ENCODE measurements at regions not wholly inside any gene's neighbourhood (a gene's known extent, or its start where the extent isn't known, plus 50 kb on each side); places are given as distances from the start of the nearest gene placed in this dataset.

GRCh38 chr12:82097438-82097837 is 260.7 kb downstream of the CCDC59 start:
- Histone ChIP-seq H3K27me3 (no peaks in the 10 kb centered on the region), H3K36me3 (no peaks in the 10 kb centered on the region), H3K4me3 (no peak overlapping the region), H3K9me3 (peaks cover 3% of the 10 kb centered on the region; the same call in 1 of the 2 replicates)
- DNase-seq: no peak

GRCh38 chr12:82090165-82090564 is 268.0 kb downstream of the CCDC59 start:
- no peak overlapping the region for H3K4me3 ChIP-seq
- H3K9me3 ChIP-seq: no peaks in the 10 kb centered on the region
- no peaks in the 10 kb centered on the region for H3K27me3 ChIP-seq
- H3K36me3 ChIP-seq: no peaks in the 10 kb centered on the region
- no peak for DNase-seq

GRCh38 chr12:82089369-82090121 is 268.6 kb downstream of the CCDC59 start:
- no peak for DNase-seq
- no peaks in the 10 kb centered on the region for H3K9me3 ChIP-seq
- H3K36me3 ChIP-seq: no peaks in the 10 kb centered on the region
- H3K27me3 ChIP-seq: no peaks in the 10 kb centered on the region
- H3K4me3 ChIP-seq: no peak overlapping the region

GRCh38 chr12:82082501-82082900 is 275.7 kb downstream of the CCDC59 start:
- H3K4me3 ChIP-seq: no peak overlapping the region
- no peak for DNase-seq
- H3K36me3 ChIP-seq: no peaks in the 10 kb centered on the region
- no peaks in the 10 kb centered on the region for H3K27me3 ChIP-seq
- no peaks in the 10 kb centered on the region for H3K9me3 ChIP-seq

DNA sequence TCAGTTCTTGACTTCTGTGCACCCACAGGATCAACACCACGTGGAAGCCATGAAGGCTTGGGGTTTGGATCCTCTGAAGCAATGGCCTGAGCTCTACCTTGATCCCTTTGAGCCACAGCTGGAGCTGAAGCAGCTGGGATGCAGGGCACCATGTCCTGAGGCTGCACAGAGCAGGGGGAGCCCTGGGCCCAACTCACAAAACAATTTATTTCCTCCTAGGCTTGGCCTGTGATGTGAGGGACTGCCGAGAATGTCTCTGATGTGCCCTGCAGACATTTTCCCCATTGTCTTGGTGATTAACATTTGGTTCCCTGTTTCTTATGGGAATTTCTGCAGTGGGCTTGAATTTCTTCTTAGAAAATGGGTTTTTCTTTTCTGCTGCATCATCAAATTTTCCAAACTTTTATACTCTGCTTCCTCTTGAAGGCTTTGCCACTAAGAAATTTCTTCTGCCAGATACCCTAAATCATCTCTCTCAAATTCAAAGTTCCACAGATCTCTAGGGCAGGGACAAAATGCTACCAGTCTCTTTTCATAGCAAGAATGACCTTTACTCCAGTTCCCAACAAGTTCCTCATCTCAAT is 288.2 kb downstream of the CCDC59 start:
- no peak overlapping the region for H3K4me3 ChIP-seq
- H3K27me3 ChIP-seq: no peaks in the 10 kb centered on the region
- DNase-seq: no peak
- no peaks in the 10 kb centered on the region for H3K9me3 ChIP-seq
- H3K36me3 ChIP-seq: no peaks in the 10 kb centered on the region

GRCh38 chr12:82058197-82058596 is 299.0 kb upstream of the PPFIA2 start:
- DNase-seq: no peak
- H3K9me3 ChIP-seq: no peaks in the 10 kb centered on the region
- no peak overlapping the region for H3K4me3 ChIP-seq
- H3K27me3 ChIP-seq: no peaks in the 10 kb centered on the region
- H3K36me3 ChIP-seq: no peaks in the 10 kb centered on the region

- no peaks in the 10 kb centered on the region for H3K9me3 ChIP-seq
- H3K27me3 ChIP-seq: no peaks in the 10 kb centered on the region
- H3K36me3 ChIP-seq: no peaks in the 10 kb centered on the region
- H3K4me3 ChIP-seq: no peak overlapping the region
- DNase-seq: no peak
These were observed 298.6 kb upstream of the PPFIA2 start for GRCh38 chr12:82057770-82058169.

- Histone ChIP-seq H3K36me3 (no peaks in the 10 kb centered on the region), H3K4me3 (no peak overlapping the region), H3K9me3 (no peaks in the 10 kb centered on the region), H3K27me3 (no peaks in the 10 kb centered on the region)
- DNase-seq: no peak
These were observed 296.2 kb upstream of the PPFIA2 start for GRCh38 chr12:82055391-82055790.

DNA sequence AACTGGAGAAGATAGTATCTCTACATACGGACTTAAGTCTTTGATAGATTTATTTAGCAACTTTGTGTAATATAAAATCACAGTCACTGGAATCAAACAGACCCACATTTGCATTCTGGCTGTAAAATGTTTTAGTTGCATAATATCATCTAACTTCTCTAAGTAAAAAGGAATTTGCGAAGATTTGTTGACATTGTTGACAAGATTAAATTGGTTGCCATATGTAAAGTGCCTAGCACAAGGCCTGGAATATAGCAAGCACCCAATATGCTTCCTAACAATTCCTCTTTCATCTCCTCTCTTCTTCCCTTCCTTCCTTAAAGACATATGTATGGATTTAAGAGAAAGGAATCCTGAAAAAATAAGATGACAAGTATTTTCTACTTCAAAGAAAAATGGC is 295.4 kb upstream of the PPFIA2 start:
- no peak for DNase-seq
- Histone ChIP-seq H3K4me3 (no peak overlapping the region), H3K27me3 (no peaks in the 10 kb centered on the region), H3K36me3 (no peaks in the 10 kb centered on the region), H3K9me3 (no peaks in the 10 kb centered on the region)

DNA sequence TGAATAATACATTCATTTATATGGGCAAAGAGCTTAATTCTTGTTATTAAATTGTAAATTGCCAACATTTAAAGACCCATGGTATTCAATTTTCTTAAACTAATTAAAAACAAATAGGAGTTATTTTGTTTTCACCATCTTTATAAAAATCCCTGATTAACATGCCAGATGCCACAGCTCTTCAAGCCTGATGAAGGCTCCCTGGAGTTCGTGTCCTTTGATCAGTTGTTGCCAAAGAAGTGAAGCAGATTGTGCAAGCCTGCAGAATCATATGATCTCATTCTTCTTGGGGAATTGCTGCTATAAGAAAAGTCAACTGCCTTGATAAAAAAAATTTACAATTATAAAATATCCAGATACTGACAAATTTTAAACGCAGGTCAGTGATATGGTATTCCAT is 288.3 kb upstream of the PPFIA2 start:
- Histone ChIP-seq H3K4me3 (no peak overlapping the region), H3K27me3 (no peaks in the 10 kb centered on the region), H3K36me3 (no peaks in the 10 kb centered on the region), H3K9me3 (no peaks in the 10 kb centered on the region)
- DNase-seq: no peak

DNA sequence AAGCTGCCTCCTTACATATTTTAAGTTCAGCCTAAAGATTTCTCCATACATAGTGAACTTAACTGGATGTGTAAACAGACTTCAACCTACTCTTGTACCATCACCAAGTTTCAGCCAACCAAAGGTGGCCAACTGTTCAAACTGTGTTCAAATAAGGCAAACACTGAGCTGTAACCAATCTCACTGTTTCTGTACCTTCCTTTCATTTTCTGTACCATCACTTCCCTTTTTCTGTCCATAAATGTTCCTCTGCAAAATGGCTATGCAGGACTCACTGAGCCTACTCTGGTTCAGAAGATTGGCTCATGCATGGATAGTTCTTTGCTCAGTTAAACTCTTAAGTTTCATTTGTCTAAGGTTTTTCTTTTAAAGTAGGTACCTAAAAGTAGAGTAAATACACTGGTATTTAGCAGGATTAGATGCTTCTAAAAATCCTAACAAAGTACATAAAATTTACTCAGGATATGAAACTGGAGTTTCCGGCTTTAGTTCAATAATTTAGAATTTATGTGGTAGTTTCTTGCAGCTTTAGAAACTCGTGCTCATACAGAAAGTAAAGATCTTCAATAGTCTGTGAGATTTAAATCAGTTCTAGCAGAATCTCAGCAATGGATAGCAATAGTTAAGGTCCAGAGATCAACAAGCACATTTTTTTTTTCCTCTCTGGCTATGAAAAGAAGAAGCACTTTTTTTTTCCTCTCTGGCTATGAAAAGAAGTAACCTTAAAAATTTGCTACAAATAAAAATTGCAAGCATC is 282.0 kb upstream of the PPFIA2 start:
- H3K9me3 ChIP-seq: no peaks in the 10 kb centered on the region
- no peaks in the 10 kb centered on the region for H3K36me3 ChIP-seq
- H3K4me3 ChIP-seq: no peak overlapping the region
- H3K27me3 ChIP-seq: no peaks in the 10 kb centered on the region
- no peak for DNase-seq

DNA sequence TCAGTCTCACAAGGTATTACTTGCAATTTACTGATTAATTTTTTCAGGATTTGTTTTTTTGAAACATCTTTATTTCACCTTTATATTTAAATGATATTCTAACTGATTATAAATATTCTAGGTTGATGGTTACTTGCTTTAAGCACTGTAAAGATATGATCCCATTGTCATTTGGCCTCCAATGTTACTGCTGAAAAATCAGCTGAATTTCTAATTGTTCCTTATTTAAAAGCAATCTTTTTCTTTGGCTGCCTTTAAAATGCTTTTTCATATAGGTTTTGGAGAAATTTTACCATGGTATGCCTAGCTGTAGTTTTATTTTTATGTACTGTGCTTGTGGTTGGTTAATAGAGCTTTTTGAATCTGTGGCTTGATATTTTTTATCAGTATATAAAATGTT is 275.6 kb upstream of the PPFIA2 start:
- no peaks in the 10 kb centered on the region for H3K36me3 ChIP-seq
- no peaks in the 10 kb centered on the region; the same call in 1 of the 2 replicates for H3K9me3 ChIP-seq
- H3K4me3 ChIP-seq: no peak overlapping the region
- DNase-seq: no peak
- H3K27me3 ChIP-seq: no peaks in the 10 kb centered on the region

DNA sequence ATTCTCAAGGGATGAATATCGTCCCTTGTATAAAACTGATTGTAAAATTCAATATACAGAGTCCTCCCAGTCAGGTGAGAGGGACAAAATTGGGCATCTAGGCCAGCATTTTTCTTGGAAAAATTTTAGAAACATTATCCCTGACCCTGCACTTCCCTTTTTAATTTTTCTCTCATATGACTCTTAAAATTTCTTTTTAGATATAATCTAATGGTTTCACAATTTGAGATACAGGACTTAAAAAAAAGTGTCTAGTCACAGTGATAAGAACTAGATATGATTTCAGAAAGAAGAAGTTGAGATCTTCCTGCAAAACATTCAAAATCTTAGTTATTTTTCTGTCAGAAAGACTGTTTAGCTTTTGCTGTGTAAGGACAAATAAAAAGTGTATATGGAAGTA is 270.8 kb upstream of the PPFIA2 start:
- H3K9me3 ChIP-seq: no peaks in the 10 kb centered on the region; the same call in 1 of the 2 replicates
- DNase-seq: no peak
- H3K4me3 ChIP-seq: no peak overlapping the region
- H3K27me3 ChIP-seq: no peaks in the 10 kb centered on the region
- no peaks in the 10 kb centered on the region for H3K36me3 ChIP-seq

GRCh38 chr12:82028772-82029171 is 269.6 kb upstream of the PPFIA2 start:
- DNase-seq: no peak
- Histone ChIP-seq H3K9me3 (no peaks in the 10 kb centered on the region), H3K27me3 (no peaks in the 10 kb centered on the region), H3K4me3 (no peak overlapping the region), H3K36me3 (no peaks in the 10 kb centered on the region)

DNA sequence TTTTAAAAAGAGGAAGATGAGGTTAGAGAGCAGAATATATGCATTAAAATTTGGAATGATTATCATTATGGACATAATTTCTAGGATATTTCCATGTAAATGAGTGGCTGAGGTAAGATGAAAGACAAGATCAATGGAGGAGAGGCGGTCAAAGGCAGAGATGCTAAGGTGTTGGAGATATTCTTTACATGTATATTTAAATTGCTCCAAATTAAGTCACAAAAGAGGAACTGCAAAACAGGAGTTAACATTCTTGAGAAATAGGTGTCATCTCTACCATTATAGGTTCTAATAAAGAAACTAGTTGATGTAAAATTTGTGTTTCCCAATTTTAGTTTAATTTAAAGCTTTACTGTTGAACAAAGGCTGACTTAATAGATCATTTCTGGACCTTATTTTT is 268.5 kb upstream of the PPFIA2 start:
- no peaks in the 10 kb centered on the region for H3K27me3 ChIP-seq
- DNase-seq: no peak
- H3K9me3 ChIP-seq: no peaks in the 10 kb centered on the region
- no peaks in the 10 kb centered on the region for H3K36me3 ChIP-seq
- no peak overlapping the region for H3K4me3 ChIP-seq

GRCh38 chr12:82025462-82025861 is 266.3 kb upstream of the PPFIA2 start:
- H3K27me3 ChIP-seq: no peaks in the 10 kb centered on the region
- no peak for DNase-seq
- H3K4me3 ChIP-seq: no peak overlapping the region
- H3K36me3 ChIP-seq: no peaks in the 10 kb centered on the region
- H3K9me3 ChIP-seq: no peaks in the 10 kb centered on the region

- H3K27me3 ChIP-seq: no peaks in the 10 kb centered on the region
- H3K9me3 ChIP-seq: no peaks in the 10 kb centered on the region
- DNase-seq: no peak
These were observed 260.4 kb upstream of the PPFIA2 start for GRCh38 chr12:82019533-82019932.

More at GRCh38 chr12:82019533-82019932, 260.4 kb upstream of the PPFIA2 start:
- Histone ChIP-seq H3K36me3 (no peaks in the 10 kb centered on the region), H3K4me3 (no peak overlapping the region)
